Ishikawa (cell line): ENCODE measurements at regions not wholly inside any gene's neighbourhood (a gene's known extent, or its start where the extent isn't known, plus 50 kb on each side); places are given as distances from the start of the nearest gene placed in this dataset.

Source experiments
- CEBPB ChIP-seq: IDR thresholded peaks from 2 replicates; pipeline ENCODE4 v1.6.1; 2012
- CREB1 ChIP-seq: IDR thresholded peaks from 2 replicates; pipeline ENCODE4 v1.6.1; 2012; ENCODE audit warnings: low read depth
- EGR1 ChIP-seq: IDR thresholded peaks from 2 replicates; pipeline ENCODE4 v1.6.1; 2012
- EP300 ChIP-seq: IDR thresholded peaks from 2 replicates; pipeline ENCODE4 v1.6.1; 2012; ENCODE audit warnings: borderline replicate concordance
- FOXM1 ChIP-seq: IDR thresholded peaks from 2 replicates; pipeline ENCODE4 v1.6.1; 2012; ENCODE audit warnings: low read depth, borderline replicate concordance
- MAX ChIP-seq: IDR thresholded peaks from 2 replicates; pipeline ENCODE4 v1.6.1; 2012
- NFIC ChIP-seq: IDR thresholded peaks from 2 replicates; pipeline ENCODE4 v1.6.1; 2012
- RAD21 ChIP-seq: IDR thresholded peaks from 2 replicates; pipeline ENCODE4 v1.6.1; 2012; ENCODE audit warnings: low read depth
- TAF1 ChIP-seq: IDR thresholded peaks from 2 replicates; pipeline ENCODE4 v1.6.1; 2012; ENCODE audit warnings: low read depth, mild to moderate bottlenecking
- TCF12 ChIP-seq: IDR thresholded peaks from 2 replicates; pipeline ENCODE4 v1.6.1; 2012; ENCODE audit warnings: low read depth
- TEAD4 ChIP-seq: IDR thresholded peaks from 2 replicates; pipeline ENCODE4 v1.6.1; 2012
- USF1 ChIP-seq: IDR thresholded peaks from 2 replicates; pipeline ENCODE4 v1.6.1; 2012
- YY1 ChIP-seq: IDR thresholded peaks from 2 replicates; pipeline ENCODE4 v1.6.1; 2012; ENCODE audit warnings: low read depth
- ZBTB7A ChIP-seq: IDR thresholded peaks from 2 replicates; pipeline ENCODE4 v1.6.1; 2012; ENCODE audit warnings: low read depth
- TF ChIP-seq, protein P1 (sequence below): IDR thresholded peaks from 2 replicates; pipeline ENCODE4 v1.6.1; 2012; ENCODE audit warnings: low read depth, mild to moderate bottlenecking

GRCh38 chr13:111550062-111550461 is 229.6 kb downstream of the TEX29 start:
- no peak for TF ChIP-seq RAD21
- TF ChIP-seq MAX, result no peak
- no peak for TF ChIP-seq CEBPB
- TF ChIP-seq TEAD4, result no peak
- no peak for TF ChIP-seq YY1
- TF ChIP-seq FOXM1, result no peak
- TF ChIP-seq USF1, result no peak
- TF ChIP-seq EGR1, result no peak
- TF ChIP-seq, protein P1, sequence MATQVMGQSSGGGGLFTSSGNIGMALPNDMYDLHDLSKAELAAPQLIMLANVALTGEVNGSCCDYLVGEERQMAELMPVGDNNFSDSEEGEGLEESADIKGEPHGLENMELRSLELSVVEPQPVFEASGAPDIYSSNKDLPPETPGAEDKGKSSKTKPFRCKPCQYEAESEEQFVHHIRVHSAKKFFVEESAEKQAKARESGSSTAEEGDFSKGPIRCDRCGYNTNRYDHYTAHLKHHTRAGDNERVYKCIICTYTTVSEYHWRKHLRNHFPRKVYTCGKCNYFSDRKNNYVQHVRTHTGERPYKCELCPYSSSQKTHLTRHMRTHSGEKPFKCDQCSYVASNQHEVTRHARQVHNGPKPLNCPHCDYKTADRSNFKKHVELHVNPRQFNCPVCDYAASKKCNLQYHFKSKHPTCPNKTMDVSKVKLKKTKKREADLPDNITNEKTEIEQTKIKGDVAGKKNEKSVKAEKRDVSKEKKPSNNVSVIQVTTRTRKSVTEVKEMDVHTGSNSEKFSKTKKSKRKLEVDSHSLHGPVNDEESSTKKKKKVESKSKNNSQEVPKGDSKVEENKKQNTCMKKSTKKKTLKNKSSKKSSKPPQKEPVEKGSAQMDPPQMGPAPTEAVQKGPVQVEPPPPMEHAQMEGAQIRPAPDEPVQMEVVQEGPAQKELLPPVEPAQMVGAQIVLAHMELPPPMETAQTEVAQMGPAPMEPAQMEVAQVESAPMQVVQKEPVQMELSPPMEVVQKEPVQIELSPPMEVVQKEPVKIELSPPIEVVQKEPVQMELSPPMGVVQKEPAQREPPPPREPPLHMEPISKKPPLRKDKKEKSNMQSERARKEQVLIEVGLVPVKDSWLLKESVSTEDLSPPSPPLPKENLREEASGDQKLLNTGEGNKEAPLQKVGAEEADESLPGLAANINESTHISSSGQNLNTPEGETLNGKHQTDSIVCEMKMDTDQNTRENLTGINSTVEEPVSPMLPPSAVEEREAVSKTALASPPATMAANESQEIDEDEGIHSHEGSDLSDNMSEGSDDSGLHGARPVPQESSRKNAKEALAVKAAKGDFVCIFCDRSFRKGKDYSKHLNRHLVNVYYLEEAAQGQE, result no peak
- no peak for TF ChIP-seq EP300

DNA sequence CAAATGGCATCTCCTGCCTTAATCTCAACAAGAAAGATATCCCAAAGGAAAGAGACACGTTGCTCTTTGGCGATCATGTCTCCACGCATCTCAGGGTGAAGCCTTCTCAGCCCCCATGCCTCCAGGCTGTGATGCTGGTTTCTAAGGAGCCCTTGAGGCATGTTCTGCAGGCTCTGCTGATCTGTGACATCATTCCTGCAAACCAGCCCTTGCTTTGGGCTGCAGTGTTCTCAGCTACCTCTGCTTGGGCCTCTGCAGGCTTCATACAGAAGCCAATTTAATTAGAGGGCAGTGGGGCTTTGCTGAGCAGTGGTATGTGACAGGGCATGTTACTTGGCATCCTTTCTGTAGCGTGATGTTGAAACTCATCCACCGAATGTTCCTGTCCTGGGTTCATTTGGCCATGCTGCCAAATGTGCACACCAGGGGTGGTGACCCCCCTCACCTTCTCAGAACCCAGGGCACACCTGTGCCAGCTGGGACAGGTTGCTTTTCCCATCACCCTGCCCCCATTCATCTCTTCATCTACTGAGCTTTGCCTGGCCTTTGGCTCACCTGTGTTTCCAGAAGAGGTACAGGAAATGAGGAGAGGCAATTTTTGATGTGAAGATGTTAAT is 230.9 kb downstream of the TEX29 start:
- TF ChIP-seq FOXM1 (no peak), NFIC (no peak)

- TF ChIP-seq ZBTB7A, result no peak
- TF ChIP-seq, protein P1, result no peak
- TF ChIP-seq EGR1, result no peak
- no peak for TF ChIP-seq FOXM1
- no peak for TF ChIP-seq MAX
- no peak for TF ChIP-seq NFIC
- no peak for TF ChIP-seq CEBPB
- no peak for TF ChIP-seq EP300
- TF ChIP-seq TEAD4, result no peak
- TF ChIP-seq TCF12, result no peak
- no peak for TF ChIP-seq YY1
- no peak for TF ChIP-seq RAD21
- no peak for TF ChIP-seq USF1
- TF ChIP-seq TAF1, result no peak
- no peak for TF ChIP-seq CREB1
Measured at GRCh38 chr13:111552891-111553655, 232.6 kb downstream of the TEX29 start.

DNA sequence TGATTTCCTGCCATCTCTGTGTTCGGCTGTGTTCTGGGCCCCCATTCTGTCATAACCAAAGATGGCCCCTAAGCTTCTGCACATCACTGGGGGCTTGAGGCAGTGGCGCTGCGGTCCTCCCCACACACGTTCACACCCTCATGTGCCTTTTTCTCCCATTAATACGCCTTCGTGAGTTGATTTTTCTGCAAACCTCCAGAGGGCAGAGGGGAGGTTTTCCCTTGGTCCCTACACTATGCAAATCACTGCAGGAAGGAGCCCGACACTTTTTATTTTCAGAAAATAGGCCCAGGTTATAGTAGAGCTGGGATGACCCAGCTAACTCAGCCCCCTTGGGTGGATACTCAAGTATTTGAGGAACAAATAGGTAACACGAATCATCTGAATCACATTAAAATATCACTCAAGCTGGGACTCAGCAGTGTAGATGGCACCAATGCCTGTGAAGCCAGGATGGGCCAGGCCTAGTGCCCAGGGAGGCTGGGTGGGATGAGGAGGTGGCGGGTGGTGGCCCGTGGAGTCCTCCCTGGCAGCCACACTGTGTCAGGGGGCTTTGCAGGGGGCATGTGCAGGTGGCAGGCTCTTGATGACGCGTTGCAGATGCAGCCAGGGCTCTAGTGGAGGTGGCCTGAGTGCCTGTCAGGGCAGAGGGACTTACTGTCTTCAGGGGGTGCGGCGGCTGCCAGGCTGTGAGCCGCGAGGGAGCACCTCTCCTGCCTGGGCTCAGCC is 234.3 kb downstream of the TEX29 start:
- TF ChIP-seq EP300, result no peak
- no peak for TF ChIP-seq USF1
- no peak for TF ChIP-seq CREB1
- no peak for TF ChIP-seq ZBTB7A
- no peak for TF ChIP-seq FOXM1
- no peak for TF ChIP-seq MAX
- TF ChIP-seq YY1, result no peak
- TF ChIP-seq TCF12, result no peak
- no peak for TF ChIP-seq NFIC

DNA sequence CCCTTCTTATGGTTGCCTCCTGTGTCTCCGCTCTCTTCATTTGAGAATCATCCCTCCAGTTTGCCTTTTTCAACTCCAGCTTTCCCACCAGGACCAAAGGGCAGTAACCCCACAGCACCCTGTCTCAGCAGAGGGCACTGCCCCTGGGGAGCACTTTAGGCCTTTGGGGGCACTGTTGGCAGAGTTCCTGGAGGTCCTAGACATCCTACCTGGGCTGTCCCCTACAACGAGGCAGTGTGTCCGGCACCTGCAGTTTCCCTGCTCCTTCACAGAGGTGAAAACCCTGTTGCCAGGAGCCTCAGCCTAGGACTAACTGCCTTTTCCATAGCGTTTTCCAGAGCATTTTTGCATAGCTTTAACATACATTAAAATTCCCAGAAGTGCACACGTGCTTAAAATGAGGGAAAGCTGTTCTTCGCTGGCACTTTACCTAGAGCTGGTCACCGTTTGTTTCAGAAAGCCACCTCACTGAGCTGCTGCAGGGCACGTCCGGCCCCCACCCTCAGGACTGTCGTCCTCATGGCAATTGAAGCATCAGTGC is 234.9 kb downstream of the TEX29 start:
- TF ChIP-seq TEAD4, result no peak
- no peak for TF ChIP-seq RAD21
- no peak for TF ChIP-seq ZBTB7A
- TF ChIP-seq TAF1, result no peak
- TF ChIP-seq MAX, result no peak
- TF ChIP-seq, protein P1, result no peak
- no peak for TF ChIP-seq EP300
- TF ChIP-seq EGR1, result no peak
- TF ChIP-seq CEBPB, result no peak
- no peak for TF ChIP-seq TCF12
- TF ChIP-seq FOXM1, result no peak
- no peak for TF ChIP-seq CREB1
- TF ChIP-seq NFIC, result no peak
- no peak for TF ChIP-seq YY1
- no peak for TF ChIP-seq USF1
